ENCODE measurements at regions not wholly inside any gene's neighbourhood (a gene's known extent, or its start where the extent isn't known, plus 50 kb on each side); places are given as distances from the start of the nearest gene placed in this dataset.
"Not testable (repeated sequence)": the region's sequence is repeated elsewhere in the genome, so short reads cannot be mapped to it uniquely, and the experiment has no call there.

DNA sequence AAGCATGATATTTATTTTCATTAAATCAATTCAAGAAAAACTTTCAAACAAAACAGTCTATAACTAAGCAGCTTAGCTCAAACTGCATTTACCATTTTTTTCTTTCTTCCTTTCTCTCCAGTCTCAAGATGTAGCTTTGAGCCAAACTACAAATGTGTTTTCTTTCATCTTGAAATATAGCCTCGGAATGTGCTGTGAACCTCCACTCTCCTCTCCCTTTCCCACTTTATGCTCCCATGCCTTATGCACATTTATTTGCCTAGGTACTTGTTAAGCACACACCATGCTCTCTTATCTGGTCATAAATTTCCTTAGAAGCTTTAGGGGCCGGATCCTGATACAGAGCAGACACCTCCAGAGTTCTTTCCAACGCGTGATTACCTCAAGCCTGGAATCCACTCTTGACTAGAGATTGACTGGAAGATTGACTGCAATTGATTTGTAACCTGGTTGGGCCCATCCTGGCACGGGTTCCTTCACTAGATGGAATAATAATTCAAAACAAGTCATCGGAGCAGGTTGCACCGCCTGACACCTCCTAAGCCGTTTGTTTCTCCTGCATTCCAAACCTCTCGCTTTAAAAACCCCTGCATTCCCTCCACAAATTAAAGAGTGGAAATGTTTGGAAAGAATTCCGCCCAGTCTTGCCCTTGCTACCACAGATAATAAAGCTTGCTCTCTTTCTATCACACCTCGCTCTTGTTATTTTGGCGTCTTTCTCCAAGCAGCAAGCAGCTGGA is 344.7 kb downstream of the CHL1 start:
- no peak for DNase-seq (ENCODE audit: low read depth)
- TF ChIP-seq CTCF (IDR thresholded peaks at IDR 0.05; ENCODE audit: insufficient read depth, low read depth, low read length, missing control alignments) = no peak
- no peak overlapping the region for H3K4me3 ChIP-seq (ENCODE audit: low read depth, low read length)

GRCh38 chr3:542021-542420 is 345.5 kb downstream of the CHL1 start:
- no peak for DNase-seq (ENCODE audit: low read depth)
- no peak for TF ChIP-seq CTCF (IDR thresholded peaks at IDR 0.05; ENCODE audit: insufficient read depth, low read depth, low read length, missing control alignments)
- H3K4me3 ChIP-seq (ENCODE audit: low read depth, low read length) = no peak overlapping the region

DNA sequence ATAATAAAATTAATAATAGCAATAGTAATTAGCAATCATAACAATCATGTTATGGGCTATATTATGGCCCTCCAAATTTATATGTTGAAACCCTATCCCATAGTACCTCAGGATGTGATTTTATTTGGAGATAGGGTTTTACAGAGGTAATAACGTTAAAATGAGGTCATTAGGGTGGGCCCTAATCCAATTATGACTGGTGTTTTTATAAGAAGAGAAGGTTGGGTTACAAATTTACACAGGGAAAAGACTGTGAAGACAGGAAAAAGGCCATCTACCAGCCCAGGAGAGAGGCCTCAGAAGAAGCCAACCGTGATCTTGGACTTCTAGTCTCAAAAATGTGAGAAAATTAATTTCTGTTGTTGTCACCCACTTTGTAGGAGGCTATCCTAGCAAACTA is 353.1 kb downstream of the CHL1 start:
- TF ChIP-seq CTCF (IDR thresholded peaks at IDR 0.05; ENCODE audit: insufficient read depth, low read depth, low read length, missing control alignments) = no peak
- no peak for DNase-seq (ENCODE audit: low read depth)
- H3K4me3 ChIP-seq (ENCODE audit: low read depth, low read length) = no peak overlapping the region

GRCh38 chr3:550471-550870 is 353.9 kb downstream of the CHL1 start:
- H3K4me3 ChIP-seq (ENCODE audit: low read depth, low read length) = no peak overlapping the region
- no peak for TF ChIP-seq CTCF (IDR thresholded peaks at IDR 0.05; ENCODE audit: insufficient read depth, low read depth, low read length, missing control alignments)
- DNase-seq (ENCODE audit: low read depth) = no peak

DNA sequence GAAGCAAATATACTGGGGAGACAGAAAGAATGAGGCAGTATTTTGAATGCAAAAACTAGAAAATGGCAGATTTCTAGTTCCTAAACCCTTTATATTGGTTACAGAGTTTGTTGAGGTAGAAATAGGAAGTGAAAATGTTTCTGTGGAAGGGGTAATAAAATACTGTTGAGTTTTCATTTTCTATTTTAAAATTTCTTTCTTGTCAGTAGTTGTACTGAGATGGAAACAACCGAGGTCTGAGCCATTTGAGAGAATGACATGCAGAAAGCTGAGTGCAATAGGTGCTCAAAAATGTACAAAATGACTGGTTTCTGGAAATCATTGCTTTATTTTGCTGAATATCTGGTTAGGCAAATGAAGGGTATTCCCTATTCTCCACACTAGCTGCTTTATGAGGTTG is 361.4 kb downstream of the CHL1 start:
- TF ChIP-seq CTCF (IDR thresholded peaks at IDR 0.05; ENCODE audit: insufficient read depth, low read depth, low read length, missing control alignments) = no peak
- peak; percentile 66 for DNase-seq (ENCODE audit: low read depth)
- no peak overlapping the region for H3K4me3 ChIP-seq (ENCODE audit: low read depth, low read length)

GRCh38 chr3:567488-568185 is 371.1 kb downstream of the CHL1 start:
- DNase-seq (ENCODE audit: low read depth) = no peak
- H3K4me3 ChIP-seq (ENCODE audit: low read depth, low read length) = no peak overlapping the region

GRCh38 chr3:579529-579928 is 383.0 kb downstream of the CHL1 start:
- not testable (repeated sequence) for DNase-seq (ENCODE audit: low read depth)

More at GRCh38 chr3:567488-568185, 371.1 kb downstream of the CHL1 start:
- no peak for TF ChIP-seq CTCF (IDR thresholded peaks at IDR 0.05; ENCODE audit: insufficient read depth, low read depth, low read length, missing control alignments)

GRCh38 chr3:589066-589465 is 392.5 kb downstream of the CHL1 start:
- not testable (repeated sequence) for DNase-seq (ENCODE audit: low read depth); H3K4me3 ChIP-seq (ENCODE audit: low read depth, low read length)

More at GRCh38 chr3:579529-579928, 383.0 kb downstream of the CHL1 start:
- H3K4me3 ChIP-seq (ENCODE audit: low read depth, low read length) = not testable (repeated sequence)

DNA sequence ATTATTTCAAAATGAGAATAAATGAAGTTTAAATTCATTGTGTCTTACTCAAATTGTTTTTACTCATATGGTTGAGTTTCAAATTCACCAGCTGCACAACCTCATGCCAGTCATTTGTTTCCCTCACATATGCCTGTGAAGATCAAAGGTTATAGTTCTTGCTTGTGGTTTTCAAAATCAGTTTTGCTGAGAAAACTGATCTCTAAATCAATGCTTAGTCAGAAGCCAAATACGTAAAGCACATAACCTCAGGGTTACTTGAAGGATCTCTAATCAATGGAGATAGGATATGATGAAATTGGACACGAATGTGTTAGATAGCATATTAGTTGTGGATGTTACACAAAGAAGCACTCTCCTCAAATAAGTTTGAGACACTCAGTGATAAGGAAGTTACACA is 400.7 kb downstream of the CHL1 start:
- DNase-seq (ENCODE audit: low read depth) = peak; percentile 29
- not testable (repeated sequence) for H3K4me3 ChIP-seq (ENCODE audit: low read depth, low read length)

DNA sequence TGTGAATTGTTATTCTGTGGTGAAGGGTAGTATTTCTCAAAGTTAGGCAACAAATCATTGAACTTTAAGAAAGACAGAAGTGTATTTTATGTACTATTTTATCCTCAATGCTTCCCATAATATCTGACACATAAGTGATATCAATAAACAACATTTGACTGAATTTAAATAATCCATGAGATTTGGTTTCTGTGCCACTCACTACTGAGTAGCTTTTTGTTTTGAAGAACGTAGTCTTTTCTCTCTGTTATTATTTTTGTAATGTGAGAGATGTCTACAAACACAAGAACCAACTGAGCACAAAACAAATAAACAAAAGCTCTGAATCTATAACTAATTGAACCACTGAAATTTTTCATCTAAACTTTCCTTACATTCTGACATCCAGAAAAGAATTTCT is 401.2 kb downstream of the CHL1 start:
- not testable (repeated sequence) for H3K4me3 ChIP-seq (ENCODE audit: low read depth, low read length); DNase-seq (ENCODE audit: low read depth)

DNA sequence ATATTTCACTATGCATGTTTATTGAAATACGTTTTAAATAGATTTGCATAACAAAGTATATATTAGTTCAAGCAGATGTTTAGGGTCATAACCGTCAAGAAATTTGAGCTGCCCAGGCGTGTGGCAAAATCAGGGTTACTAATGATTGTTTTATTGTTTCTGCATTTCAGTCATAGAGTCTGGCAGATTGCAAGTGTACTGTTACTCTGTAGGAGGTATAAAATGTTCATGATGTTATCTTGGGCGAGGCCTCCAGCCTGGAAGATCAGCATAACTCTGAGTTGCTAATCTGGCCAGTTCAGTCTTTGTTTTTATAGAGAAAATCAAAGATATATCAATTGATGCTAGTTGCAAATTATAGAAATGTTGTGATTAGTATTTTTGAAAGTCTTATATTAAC is 410.9 kb downstream of the CHL1 start:
- not testable (repeated sequence) for DNase-seq (ENCODE audit: low read depth)

More for the DNA sequence above, 410.9 kb downstream of the CHL1 start:
- H3K4me3 ChIP-seq (ENCODE audit: low read depth, low read length) = not testable (repeated sequence)
